ENCODE measurements at regions not wholly inside any gene's neighbourhood (a gene's known extent, or its start where the extent isn't known, plus 50 kb on each side); places are given as distances from the start of the nearest gene placed in this dataset.

DNA sequence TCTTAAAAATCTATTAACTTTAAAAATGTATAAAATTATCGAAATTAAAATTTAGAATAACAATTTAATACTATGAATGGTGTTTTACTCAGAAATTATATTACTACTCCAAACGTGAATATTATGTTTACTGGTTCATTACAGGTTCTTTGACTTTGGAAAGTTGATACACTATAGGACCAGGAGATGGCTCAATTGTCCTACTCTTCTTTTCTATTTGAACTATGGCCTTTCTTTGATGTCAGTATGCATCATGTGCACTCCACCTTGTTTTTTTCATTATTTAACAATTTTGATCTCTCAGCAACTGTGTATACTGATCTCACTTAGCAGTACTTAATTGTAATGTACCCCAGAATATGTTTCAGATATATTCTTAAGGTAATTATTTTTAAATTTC lies 391.5 kb upstream of the MANEA start:
- TF ChIP-seq MXI1 (IDR thresholded peaks at IDR 0.05; ENCODE audit: low read depth, low read length) = no peak
- TF ChIP-seq, protein P1, sequence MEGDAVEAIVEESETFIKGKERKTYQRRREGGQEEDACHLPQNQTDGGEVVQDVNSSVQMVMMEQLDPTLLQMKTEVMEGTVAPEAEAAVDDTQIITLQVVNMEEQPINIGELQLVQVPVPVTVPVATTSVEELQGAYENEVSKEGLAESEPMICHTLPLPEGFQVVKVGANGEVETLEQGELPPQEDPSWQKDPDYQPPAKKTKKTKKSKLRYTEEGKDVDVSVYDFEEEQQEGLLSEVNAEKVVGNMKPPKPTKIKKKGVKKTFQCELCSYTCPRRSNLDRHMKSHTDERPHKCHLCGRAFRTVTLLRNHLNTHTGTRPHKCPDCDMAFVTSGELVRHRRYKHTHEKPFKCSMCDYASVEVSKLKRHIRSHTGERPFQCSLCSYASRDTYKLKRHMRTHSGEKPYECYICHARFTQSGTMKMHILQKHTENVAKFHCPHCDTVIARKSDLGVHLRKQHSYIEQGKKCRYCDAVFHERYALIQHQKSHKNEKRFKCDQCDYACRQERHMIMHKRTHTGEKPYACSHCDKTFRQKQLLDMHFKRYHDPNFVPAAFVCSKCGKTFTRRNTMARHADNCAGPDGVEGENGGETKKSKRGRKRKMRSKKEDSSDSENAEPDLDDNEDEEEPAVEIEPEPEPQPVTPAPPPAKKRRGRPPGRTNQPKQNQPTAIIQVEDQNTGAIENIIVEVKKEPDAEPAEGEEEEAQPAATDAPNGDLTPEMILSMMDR (IDR thresholded peaks at IDR 0.05) = no peak
- TF ChIP-seq POLR2AphosphoS5 (IDR thresholded peaks at IDR 0.05; ENCODE audit: low read depth, low read length) = no peak
- no peak for TF ChIP-seq SMC3 (IDR thresholded peaks at IDR 0.05; ENCODE audit: low read depth, low read length)
- no peak for TF ChIP-seq GATA2 (CRISPR knock-in tag; IDR thresholded peaks at IDR 0.05)
- TF ChIP-seq JUND (IDR thresholded peaks at IDR 0.05) = no peak
- no peak for TF ChIP-seq SIN3A (IDR thresholded peaks at IDR 0.05; ENCODE audit: borderline replicate concordance, low read depth, low read length)
- no peak for TF ChIP-seq CHD2 (IDR thresholded peaks at IDR 0.05; ENCODE audit: low read length, partially characterized antibody)
- no peak for TF ChIP-seq TCF12 (IDR thresholded peaks at IDR 0.05)
- TF ChIP-seq TAF1 (IDR thresholded peaks at IDR 0.05; ENCODE audit: borderline replicate concordance, low read depth, low read length) = no peak
- TF ChIP-seq YY1 (IDR thresholded peaks at IDR 0.05; ENCODE audit: low read depth) = no peak
- no peak for TF ChIP-seq NFIC (IDR thresholded peaks at IDR 0.05; ENCODE audit: borderline replicate concordance)
- no peak for TF ChIP-seq EZH2phosphoT487 (IDR thresholded peaks at IDR 0.05; ENCODE audit: borderline replicate concordance, low read depth)
